ENCODE measurements at regions not wholly inside any gene's neighbourhood (a gene's known extent, or its start where the extent isn't known, plus 50 kb on each side); places are given as distances from the start of the nearest gene placed in this dataset.

DNA sequence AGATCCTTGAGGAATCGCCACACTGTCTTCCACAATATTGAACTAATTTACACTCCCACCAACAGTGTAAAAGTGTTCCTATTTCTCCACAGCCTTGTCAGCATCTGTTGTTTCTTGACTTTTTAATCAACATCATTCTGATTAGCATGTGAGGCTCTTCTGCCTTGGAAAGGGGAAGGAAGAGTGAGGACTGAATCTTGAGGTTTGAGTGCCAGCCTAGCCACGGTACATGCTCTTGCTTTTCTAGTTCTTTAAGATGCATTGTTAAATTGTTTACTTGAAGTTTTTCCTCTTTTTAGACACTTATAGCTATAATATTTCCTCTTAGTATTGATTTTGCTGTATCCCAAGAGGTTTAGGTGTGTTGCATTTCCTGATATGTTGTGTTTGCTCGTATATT is 596.1 kb downstream of the OTOL1 start:
- no peak for TF ChIP-seq EZH2 (IDR thresholded peaks at IDR 0.05; ENCODE audit: low read length, unreplicated experiment)
- TF ChIP-seq, protein P1, sequence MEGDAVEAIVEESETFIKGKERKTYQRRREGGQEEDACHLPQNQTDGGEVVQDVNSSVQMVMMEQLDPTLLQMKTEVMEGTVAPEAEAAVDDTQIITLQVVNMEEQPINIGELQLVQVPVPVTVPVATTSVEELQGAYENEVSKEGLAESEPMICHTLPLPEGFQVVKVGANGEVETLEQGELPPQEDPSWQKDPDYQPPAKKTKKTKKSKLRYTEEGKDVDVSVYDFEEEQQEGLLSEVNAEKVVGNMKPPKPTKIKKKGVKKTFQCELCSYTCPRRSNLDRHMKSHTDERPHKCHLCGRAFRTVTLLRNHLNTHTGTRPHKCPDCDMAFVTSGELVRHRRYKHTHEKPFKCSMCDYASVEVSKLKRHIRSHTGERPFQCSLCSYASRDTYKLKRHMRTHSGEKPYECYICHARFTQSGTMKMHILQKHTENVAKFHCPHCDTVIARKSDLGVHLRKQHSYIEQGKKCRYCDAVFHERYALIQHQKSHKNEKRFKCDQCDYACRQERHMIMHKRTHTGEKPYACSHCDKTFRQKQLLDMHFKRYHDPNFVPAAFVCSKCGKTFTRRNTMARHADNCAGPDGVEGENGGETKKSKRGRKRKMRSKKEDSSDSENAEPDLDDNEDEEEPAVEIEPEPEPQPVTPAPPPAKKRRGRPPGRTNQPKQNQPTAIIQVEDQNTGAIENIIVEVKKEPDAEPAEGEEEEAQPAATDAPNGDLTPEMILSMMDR (conservative IDR thresholded peaks at IDR 0.05; ENCODE audit: low read depth, low read length): no peak
- TF ChIP-seq EZH2phosphoT487 (IDR thresholded peaks at IDR 0.05; ENCODE audit: borderline replicate concordance, low read length): no peak
